ENCODE measurements at regions not wholly inside any gene's neighbourhood (a gene's known extent, or its start where the extent isn't known, plus 50 kb on each side); places are given as distances from the start of the nearest gene placed in this dataset.

DNA sequence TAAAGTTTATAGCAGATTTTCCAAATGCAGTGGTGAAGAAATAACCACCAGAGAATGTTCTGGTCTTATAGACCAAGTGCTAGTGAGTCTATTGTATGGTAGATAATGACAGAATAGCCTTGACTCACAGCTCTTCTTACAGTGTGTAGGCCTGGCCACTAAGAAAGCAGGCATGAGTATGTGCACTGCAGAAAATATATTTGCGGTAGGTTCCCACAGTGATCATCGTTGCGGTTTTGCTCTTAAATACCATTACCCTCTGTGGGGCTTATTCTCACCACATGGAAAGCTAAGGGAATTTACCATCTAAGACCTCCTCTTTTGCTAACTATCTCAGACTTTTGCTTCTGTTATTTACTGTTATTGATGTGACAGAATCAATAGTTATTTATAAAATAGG, 212.3 kb upstream of the SYNDIG1 start:
- H3K36me3 ChIP-seq (replicated peaks in 1 of 2), result no peaks in the 10 kb centered on the region
- H3K9me3 ChIP-seq (replicated peaks in 1 of 3), result no peaks in the 10 kb centered on the region
- no peak for DNase-seq
- intact Hi-C loops (cut with DNase I), result no loop called here
- no peaks in the 10 kb centered on the region for H3K27me3 ChIP-seq
- 89 to 96% (median 92%) methylated on average over 3 of the region's 3 CpGs for WGBS, 4 donors
- TF ChIP-seq, protein P1, sequence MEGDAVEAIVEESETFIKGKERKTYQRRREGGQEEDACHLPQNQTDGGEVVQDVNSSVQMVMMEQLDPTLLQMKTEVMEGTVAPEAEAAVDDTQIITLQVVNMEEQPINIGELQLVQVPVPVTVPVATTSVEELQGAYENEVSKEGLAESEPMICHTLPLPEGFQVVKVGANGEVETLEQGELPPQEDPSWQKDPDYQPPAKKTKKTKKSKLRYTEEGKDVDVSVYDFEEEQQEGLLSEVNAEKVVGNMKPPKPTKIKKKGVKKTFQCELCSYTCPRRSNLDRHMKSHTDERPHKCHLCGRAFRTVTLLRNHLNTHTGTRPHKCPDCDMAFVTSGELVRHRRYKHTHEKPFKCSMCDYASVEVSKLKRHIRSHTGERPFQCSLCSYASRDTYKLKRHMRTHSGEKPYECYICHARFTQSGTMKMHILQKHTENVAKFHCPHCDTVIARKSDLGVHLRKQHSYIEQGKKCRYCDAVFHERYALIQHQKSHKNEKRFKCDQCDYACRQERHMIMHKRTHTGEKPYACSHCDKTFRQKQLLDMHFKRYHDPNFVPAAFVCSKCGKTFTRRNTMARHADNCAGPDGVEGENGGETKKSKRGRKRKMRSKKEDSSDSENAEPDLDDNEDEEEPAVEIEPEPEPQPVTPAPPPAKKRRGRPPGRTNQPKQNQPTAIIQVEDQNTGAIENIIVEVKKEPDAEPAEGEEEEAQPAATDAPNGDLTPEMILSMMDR (IDR thresholded peaks at IDR 0.05), result no peak
- no peak for TF ChIP-seq POLR2A (IDR thresholded peaks at IDR 0.05)
- no peaks in the 10 kb centered on the region for H3K4me1 ChIP-seq (replicated peaks in 1 of 2)
- no peak overlapping the region for H3K4me3 ChIP-seq
- H3K27ac ChIP-seq, result no peak overlapping the region

DNA sequence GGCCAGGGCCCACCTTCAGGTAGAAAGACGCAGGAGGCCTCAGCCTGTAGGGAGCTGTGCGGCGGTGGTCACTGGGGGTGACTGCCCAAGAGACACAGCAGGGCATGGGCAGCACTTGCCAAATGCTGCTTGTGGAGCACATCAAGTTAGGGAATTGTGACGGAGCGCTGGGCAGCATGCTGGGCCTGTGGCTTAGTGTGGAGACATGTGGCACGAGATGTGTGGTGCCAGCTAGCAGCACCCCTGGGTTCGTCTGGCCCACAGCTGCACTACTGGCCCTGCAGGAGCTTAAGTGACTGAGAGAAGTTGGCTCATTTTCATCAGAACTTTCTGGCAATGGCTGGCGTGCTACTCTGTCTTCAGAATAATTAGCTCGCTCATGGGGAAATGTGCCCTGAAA, 213.1 kb upstream of the SYNDIG1 start:
- H3K27me3 ChIP-seq, result no peaks in the 10 kb centered on the region
- WGBS, 4 donors, result 82 to 90% (median 87%) methylated on average over 4 to 9 of the region's 9 CpGs
- H3K4me1 ChIP-seq (replicated peaks in 1 of 2), result no peaks in the 10 kb centered on the region
- no peak overlapping the region for H3K27ac ChIP-seq
- intact Hi-C loops (cut with DNase I), result no loop called here
- H3K9me3 ChIP-seq (replicated peaks in 1 of 3), result no peaks in the 10 kb centered on the region
- TF ChIP-seq, protein P1 (IDR thresholded peaks at IDR 0.05), result no peak
- no peak for TF ChIP-seq POLR2A (IDR thresholded peaks at IDR 0.05)
- H3K36me3 ChIP-seq (replicated peaks in 1 of 2), result no peaks in the 10 kb centered on the region
- DNase-seq, result no peak
- H3K4me3 ChIP-seq, result no peak overlapping the region

DNA sequence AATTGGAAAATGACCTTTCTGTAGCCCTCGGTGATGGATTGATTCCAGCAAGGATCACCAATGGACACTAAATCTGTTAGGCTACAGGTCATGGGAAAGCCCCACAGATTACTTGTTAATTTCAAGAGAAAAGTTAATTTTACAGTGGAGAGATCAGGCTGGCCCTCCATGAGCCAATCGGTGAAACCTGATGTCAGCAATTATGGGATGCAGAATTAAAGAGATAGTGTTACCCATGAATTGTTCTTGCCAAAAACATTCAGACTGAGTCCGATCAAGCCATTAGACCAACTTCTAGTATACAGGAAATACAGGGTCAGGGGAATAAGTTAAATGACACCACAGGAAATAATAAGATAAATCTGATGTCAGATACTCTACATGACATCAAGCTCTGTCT, 214.9 kb upstream of the SYNDIG1 start:
- no peak for TF ChIP-seq POLR2A (IDR thresholded peaks at IDR 0.05)
- TF ChIP-seq, protein P1 (IDR thresholded peaks at IDR 0.05), result no peak
- 70 to 79% (median 77%) methylated on average over 3 of the region's 3 CpGs for WGBS, 4 donors
- H3K4me3 ChIP-seq, result no peak overlapping the region

DNA sequence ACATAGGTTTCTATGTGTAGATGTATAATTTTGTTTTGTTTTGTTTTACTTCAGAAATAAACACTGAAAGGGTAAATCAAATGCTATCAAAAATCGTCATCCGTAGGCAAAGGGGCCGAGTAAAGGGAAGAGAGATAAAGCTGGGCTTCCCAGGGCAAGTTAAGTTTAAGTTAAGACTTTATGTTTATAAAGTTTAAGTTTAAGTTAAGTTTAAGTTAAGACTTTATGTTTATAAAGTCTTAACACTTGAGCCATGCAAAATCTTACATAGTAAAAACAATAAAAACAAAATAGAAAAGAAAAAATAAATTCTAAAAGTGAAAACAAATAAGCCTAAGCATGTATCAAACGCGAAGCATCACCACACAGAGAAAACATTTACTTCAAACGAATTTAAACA, 216.1 kb upstream of the SYNDIG1 start:
- H3K9me3 ChIP-seq (replicated peaks in 1 of 3), result peaks cover 0 to 3% (median 0%) of the 10 kb centered on the region in 3 donors
- WGBS, 4 donors, result 69 to 76% (median 72%) methylated on average over 6 of the region's 6 CpGs
- no peak for TF ChIP-seq POLR2A (IDR thresholded peaks at IDR 0.05)
- TF ChIP-seq, protein P1 (IDR thresholded peaks at IDR 0.05), result no peak
- H3K4me3 ChIP-seq, result no peak overlapping the region
- no peak overlapping the region for H3K27ac ChIP-seq
- DNase-seq, result no peak
- H3K4me1 ChIP-seq (replicated peaks in 1 of 2), result no peaks in the 10 kb centered on the region
- intact Hi-C loops (cut with DNase I), result no loop called here
- H3K36me3 ChIP-seq (replicated peaks in 1 of 2), result no peaks in the 10 kb centered on the region
- no peaks in the 10 kb centered on the region for H3K27me3 ChIP-seq

More for the DNA sequence above, 214.9 kb upstream of the SYNDIG1 start:
- Histone ChIP-seq H3K9me3 (replicated peaks in 1 of 3) (peaks cover 0 to 3% (median 0%) of the 10 kb centered on the region in 3 donors), H3K4me1 (replicated peaks in 1 of 2) (no peaks in the 10 kb centered on the region), H3K36me3 (replicated peaks in 1 of 2) (no peaks in the 10 kb centered on the region), H3K27me3 (no peaks in the 10 kb centered on the region), H3K27ac (no peak overlapping the region)
- intact Hi-C loops (cut with DNase I), result no loop called here
- DNase-seq, result no peak
